Suprapubic skin (tissue), 3 donors: ENCODE measurements at regions not wholly inside any gene's neighbourhood (a gene's known extent, or its start where the extent isn't known, plus 50 kb on each side); places are given as distances from the start of the nearest gene placed in this dataset.

Experiments used
- CTCF ChIP-seq, 2 donors: fragments of 200-600 bp in 1 of 2; fragments of 450-650 bp in 1 of 2; sonication (generic) in 1 of 2; IDR thresholded peaks; one replicate each; pipeline ENCODE4 v1.5.1; 2016 to 2019; ENCODE audit warnings: antibody characterized with exemption in 2 of 2, mild to moderate bottlenecking in 1 of 2, moderate library complexity in 1 of 2
- POLR2A ChIP-seq, 2 donors: fragments of 450-650 bp; IDR thresholded peaks; one replicate each; pipeline ENCODE4 v1.6.1; 2017; ENCODE audit warnings: antibody characterized with exemption in 2 of 2, mild to moderate bottlenecking in 2 of 2, moderate library complexity in 2 of 2

GRCh38 chr10:55043540-55043939 is 242.5 kb upstream of the PCDH15 start:
- TF ChIP-seq CTCF (IDR thresholded peaks at IDR 0.05) (no peak), POLR2A (IDR thresholded peaks at IDR 0.05) (no peak)
